Astrocyte (in vitro differentiated cells and primary cell): ENCODE measurements at regions not wholly inside any gene's neighbourhood (a gene's known extent, or its start where the extent isn't known, plus 50 kb on each side); places are given as distances from the start of the nearest gene placed in this dataset.

Experiments
- DNase-seq: peaks from one replicate; pipeline ENCODE4 v3.0.0-alpha.2; 2010; ENCODE audit warnings: low read depth
- FAIRE-seq: peaks from 2 replicates; lab custom pipeline; 2011; peaks lifted over from hg19 to GRCh38; lab: Jason Lieb, UNC
- H2AFZ ChIP-seq: 2 replicates; pipeline ENCODE4 v1.6.0; 2012; ENCODE audit warnings: low read depth, low read length, inconsistent platforms
- H3K27ac ChIP-seq: 2 replicates; pipeline ENCODE4 v1.5.1; 2011; ENCODE audit warnings: low read depth, low read length, inconsistent platforms
- H3K27me3 ChIP-seq: 2 replicates; pipeline ENCODE4 v1.6.0; 2011; ENCODE audit warnings: low read length, inconsistent platforms; ENCODE audit not compliant: insufficient read depth
- H3K36me3 ChIP-seq: 2 replicates; pipeline ENCODE4 v1.5.1; 2011; ENCODE audit warnings: low read length, inconsistent platforms; ENCODE audit not compliant: insufficient read depth
- H3K4me1 ChIP-seq: 2 replicates; pipeline ENCODE4 v1.5.1; 2011; ENCODE audit warnings: low read length, inconsistent platforms; ENCODE audit not compliant: insufficient read depth
- H3K4me2 ChIP-seq: 2 replicates; pipeline ENCODE4 v1.6.0; 2012; ENCODE audit warnings: low read length, inconsistent platforms
- H3K4me3 ChIP-seq: 2 replicates; pipeline ENCODE4 v1.5.1; 2011; ENCODE audit warnings: low read depth, mild to moderate bottlenecking, low read length, inconsistent platforms; ENCODE audit not compliant: insufficient read depth
- H3K79me2 ChIP-seq: 2 replicates; pipeline ENCODE4 v1.6.0; 2012; ENCODE audit warnings: mild to moderate bottlenecking, low read length, inconsistent platforms; ENCODE audit not compliant: insufficient read depth
- H3K9ac ChIP-seq: 2 replicates; pipeline ENCODE4 v1.6.0; 2012; ENCODE audit warnings: mild to moderate bottlenecking, low read length, inconsistent platforms
- H3K9me3 ChIP-seq: 2 replicates; pipeline ENCODE4 v1.5.1; 2012; ENCODE audit warnings: low read depth, mild to moderate bottlenecking, low read length, inconsistent platforms; ENCODE audit not compliant: insufficient read depth
- H4K20me1 ChIP-seq: 2 replicates; pipeline ENCODE4 v1.6.0; 2012; ENCODE audit warnings: low read length, inconsistent platforms; ENCODE audit not compliant: insufficient read depth
- H3K27ac Mint-ChIP-seq: one replicate; pipeline ENCODE4 v1.8.0; 2021; ENCODE audit warnings: mild to moderate bottlenecking, mixed read lengths; ENCODE audit not compliant: unreplicated experiment
- H3K27me3 Mint-ChIP-seq: one replicate; pipeline ENCODE4 v1.8.0; 2021; ENCODE audit warnings: low read depth, mixed read lengths; ENCODE audit not compliant: unreplicated experiment
- H3K36me3 Mint-ChIP-seq: one replicate; pipeline ENCODE4 v1.8.0; 2021; ENCODE audit warnings: low read depth, mixed read lengths; ENCODE audit not compliant: unreplicated experiment
- H3K4me1 Mint-ChIP-seq: one replicate; pipeline ENCODE4 v1.8.0; 2021; ENCODE audit warnings: low read depth, mixed read lengths; ENCODE audit not compliant: unreplicated experiment
- H3K4me3 Mint-ChIP-seq: one replicate; pipeline ENCODE4 v1.8.0; 2021; ENCODE audit warnings: mild to moderate bottlenecking, moderate library complexity, mixed read lengths; ENCODE audit not compliant: unreplicated experiment
- H3K9me3 Mint-ChIP-seq: one replicate; pipeline ENCODE4 v1.8.0; 2021; ENCODE audit warnings: mild to moderate bottlenecking, mixed read lengths; ENCODE audit not compliant: unreplicated experiment
- CTCF ChIP-seq: IDR thresholded peaks from 2 replicates; pipeline ENCODE4 v1.5.1; 2011; ENCODE audit warnings: low read depth, mild to moderate bottlenecking, inconsistent platforms, low read length, moderate library complexity; ENCODE audit not compliant: insufficient read depth
- EZH2 ChIP-seq: IDR thresholded peaks from 2 replicates; pipeline ENCODE4 v1.6.1; 2012; ENCODE audit warnings: mild to moderate bottlenecking, low read length, inconsistent platforms; ENCODE audit not compliant: insufficient read depth

GRCh38 chr2:239530749-239531316 is 130.0 kb upstream of the HDAC4 start:
- FAIRE-seq (no peak), DNase-seq (no peak)
- Histone ChIP-seq H3K4me1 (no peaks in the 10 kb centered on the region), H2AFZ (no peak overlapping the region), H3K27ac (no peak overlapping the region), H3K4me2 (no peak overlapping the region), H3K36me3 (no peaks in the 10 kb centered on the region), H4K20me1 (no peaks in the 10 kb centered on the region), H3K9ac (no peak overlapping the region), H3K9me3 (no peaks in the 10 kb centered on the region), H3K27me3 (no peaks in the 10 kb centered on the region), H3K79me2 (no peaks in the 10 kb centered on the region), H3K4me3 (no peak overlapping the region)
- Mint-ChIP-seq H3K4me3 (no peak overlapping the region), H3K27ac (no peak overlapping the region), H3K36me3 (no peaks in the 10 kb centered on the region), H3K9me3 (peaks cover 8% of the 10 kb centered on the region), H3K4me1 (no peaks in the 10 kb centered on the region), H3K27me3 (peaks cover 51% of the 10 kb centered on the region)
- TF ChIP-seq EZH2 (no peak), CTCF (no peak)

- no peak overlapping the region for H3K4me2 ChIP-seq
- no peaks in the 10 kb centered on the region for H3K79me2 ChIP-seq
- no peaks in the 10 kb centered on the region for H3K9me3 ChIP-seq
- H3K4me3 ChIP-seq: no peak overlapping the region
- H3K4me1 ChIP-seq: no peaks in the 10 kb centered on the region
- no peak overlapping the region for H3K9ac ChIP-seq
- H3K27me3 Mint-ChIP-seq: peaks cover 47% of the 10 kb centered on the region
- H4K20me1 ChIP-seq: no peaks in the 10 kb centered on the region
- FAIRE-seq (no peak), DNase-seq (no peak)
- no peaks in the 10 kb centered on the region for H3K36me3 Mint-ChIP-seq
- TF ChIP-seq CTCF: no peak
- TF ChIP-seq EZH2: no peak
- no peaks in the 10 kb centered on the region for H3K27me3 ChIP-seq
- no peak overlapping the region for H3K27ac Mint-ChIP-seq
- H3K9me3 Mint-ChIP-seq: peaks cover 7% of the 10 kb centered on the region
- no peaks in the 10 kb centered on the region for H3K36me3 ChIP-seq
- no peak overlapping the region for H2AFZ ChIP-seq
- no peak overlapping the region for H3K27ac ChIP-seq
- H3K4me3 Mint-ChIP-seq: no peak overlapping the region
- H3K4me1 Mint-ChIP-seq: no peaks in the 10 kb centered on the region
Measured at GRCh38 chr2:239529313-239530015, 128.6 kb upstream of the HDAC4 start.

GRCh38 chr2:239528883-239529282 is 128.1 kb upstream of the HDAC4 start:
- Histone ChIP-seq H3K27me3 (no peaks in the 10 kb centered on the region), H3K36me3 (no peaks in the 10 kb centered on the region), H3K9me3 (no peaks in the 10 kb centered on the region), H4K20me1 (no peaks in the 10 kb centered on the region), H3K4me2 (no peak overlapping the region), H3K9ac (no peak overlapping the region), H3K4me1 (no peaks in the 10 kb centered on the region), H3K27ac (no peak overlapping the region), H2AFZ (no peak overlapping the region), H3K4me3 (no peak overlapping the region), H3K79me2 (no peaks in the 10 kb centered on the region)
- Mint-ChIP-seq H3K27ac (no peak overlapping the region), H3K36me3 (no peaks in the 10 kb centered on the region), H3K4me1 (no peaks in the 10 kb centered on the region), H3K9me3 (peaks cover 4% of the 10 kb centered on the region), H3K27me3 (peaks cover 43% of the 10 kb centered on the region), H3K4me3 (no peak overlapping the region)
- DNase-seq (no peak), FAIRE-seq (no peak)
- TF ChIP-seq CTCF (no peak), EZH2 (no peak)
